IPS-20b (cell line): ENCODE measurements at regions not wholly inside any gene's neighbourhood (a gene's known extent, or its start where the extent isn't known, plus 50 kb on each side); places are given as distances from the start of the nearest gene placed in this dataset.
"Not testable (repeated sequence)": the region's sequence is repeated elsewhere in the genome, so short reads cannot be mapped to it uniquely, and the experiment has no call there.

ENCODE experiments used
- H3K27ac ChIP-seq: one replicate; pipeline ENCODE4 v1.5.1; 2013; ENCODE audit warnings: low read length
- H3K27me3 ChIP-seq: 2 replicates; pipeline ENCODE4 v1.6.1; 2013; ENCODE audit warnings: mild to moderate bottlenecking, low read length, inconsistent platforms; ENCODE audit not compliant: insufficient read depth
- H3K36me3 ChIP-seq: 2 replicates; pipeline ENCODE4 v1.6.1; 2013; ENCODE audit warnings: low read depth, mild to moderate bottlenecking, inconsistent platforms, low read length, moderate library complexity; ENCODE audit not compliant: insufficient read depth
- H3K4me1 ChIP-seq: 2 replicates; pipeline ENCODE4 v1.6.1; 2013; ENCODE audit warnings: mild to moderate bottlenecking, control low read depth, inconsistent platforms, low read length, moderate library complexity; ENCODE audit not compliant: insufficient read depth
- H3K4me3 ChIP-seq: 2 replicates; pipeline ENCODE4 v1.5.1; 2013; ENCODE audit warnings: mild to moderate bottlenecking, low read length, inconsistent platforms
- H3K9ac ChIP-seq: 2 replicates; pipeline ENCODE4 v1.6.1; 2013; ENCODE audit warnings: low read depth, mild to moderate bottlenecking, inconsistent platforms, low read length, moderate library complexity
- H3K9me3 ChIP-seq: 2 replicates; pipeline ENCODE4 v1.6.1; 2013; ENCODE audit warnings: mild to moderate bottlenecking, low read depth, low read length, inconsistent platforms; ENCODE audit not compliant: insufficient read depth

DNA sequence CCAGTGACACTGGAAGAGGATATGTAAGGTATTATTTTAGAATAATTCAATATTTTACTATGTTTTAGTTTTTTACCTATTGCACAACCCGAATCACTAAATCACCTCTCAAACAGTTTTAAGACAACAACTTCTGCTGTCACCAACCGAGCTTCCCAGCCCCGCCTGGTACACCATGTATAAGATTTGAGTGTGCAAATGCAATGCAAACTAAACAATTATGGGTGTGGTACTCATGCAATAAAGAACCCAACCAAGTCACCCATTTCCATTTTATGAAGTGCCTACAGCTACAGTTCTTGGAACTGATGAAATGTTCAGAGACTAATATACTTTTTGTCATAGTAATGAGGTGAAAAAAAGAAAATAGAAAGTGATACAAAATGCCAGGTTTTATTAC is 256.2 kb downstream of the TAFA4 start:
- Histone ChIP-seq H3K9ac (no peak overlapping the region), H3K27ac (no peak overlapping the region), H3K36me3 (no peaks in the 10 kb centered on the region), H3K4me1 (no peaks in the 10 kb centered on the region), H3K4me3 (no peak overlapping the region), H3K9me3 (no peaks in the 10 kb centered on the region), H3K27me3 (no peaks in the 10 kb centered on the region)

DNA sequence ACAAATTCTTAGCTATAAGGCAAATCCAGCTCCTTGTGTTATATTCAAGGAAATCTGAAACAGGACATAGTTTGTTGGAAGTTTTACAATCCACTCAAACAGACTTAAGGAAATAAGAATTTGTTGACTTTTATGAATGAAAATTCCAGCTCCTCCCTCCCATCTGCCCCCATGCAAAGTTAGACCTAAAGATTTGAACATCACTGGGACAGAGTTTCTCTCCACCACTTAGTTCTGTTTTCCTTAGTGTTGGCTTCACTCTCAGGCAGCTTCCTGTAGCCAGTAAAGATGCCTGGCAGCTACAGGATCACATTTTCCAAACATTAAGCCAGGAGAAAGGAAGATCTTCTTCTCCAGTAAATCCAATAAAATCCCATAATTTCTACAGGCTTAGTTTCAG is 265.0 kb downstream of the TAFA4 start:
- Histone ChIP-seq H3K9me3 (no peaks in the 10 kb centered on the region), H3K27me3 (no peaks in the 10 kb centered on the region), H3K4me1 (peaks cover 11% of the 10 kb centered on the region), H3K36me3 (no peaks in the 10 kb centered on the region), H3K4me3 (no peak overlapping the region), H3K9ac (no peak overlapping the region), H3K27ac (no peak overlapping the region)

DNA sequence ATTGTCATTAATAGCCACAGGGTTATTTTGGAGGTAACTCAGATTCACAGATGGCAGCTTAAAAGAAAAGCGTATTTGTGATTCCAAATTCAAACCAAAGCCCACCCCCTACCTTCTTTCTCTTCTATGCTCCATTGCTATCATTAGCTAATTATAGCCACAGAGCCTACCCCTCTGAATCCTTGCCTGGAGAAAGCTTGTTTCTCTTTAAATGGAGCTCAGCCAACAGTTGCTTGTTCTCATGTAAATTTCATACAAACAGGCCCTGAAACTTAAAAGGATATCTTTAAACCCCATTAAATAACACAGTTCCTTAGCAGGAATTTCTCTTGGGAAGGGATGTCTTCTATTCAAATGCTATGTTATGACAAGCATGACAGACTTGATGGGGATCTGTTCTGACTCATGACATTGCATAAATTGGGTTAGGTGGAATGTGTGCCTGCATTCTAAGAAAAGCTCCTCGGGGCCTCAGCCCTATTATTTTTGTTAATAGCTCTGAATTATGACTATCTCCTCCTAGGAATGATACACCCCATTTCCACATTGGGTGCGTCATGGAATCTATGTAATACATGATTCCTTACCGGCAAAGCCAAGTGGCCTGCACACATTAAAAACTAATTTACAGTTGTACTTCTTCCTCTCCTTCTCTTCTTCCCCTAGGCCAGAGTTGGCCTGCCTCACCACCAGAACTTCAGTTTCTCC is 265.8 kb downstream of the TAFA4 start:
- Histone ChIP-seq H3K27ac (no peak overlapping the region), H3K27me3 (no peaks in the 10 kb centered on the region), H3K4me1 (peaks cover 11% of the 10 kb centered on the region), H3K9ac (no peak overlapping the region), H3K9me3 (no peaks in the 10 kb centered on the region), H3K4me3 (no peak overlapping the region), H3K36me3 (no peaks in the 10 kb centered on the region)

DNA sequence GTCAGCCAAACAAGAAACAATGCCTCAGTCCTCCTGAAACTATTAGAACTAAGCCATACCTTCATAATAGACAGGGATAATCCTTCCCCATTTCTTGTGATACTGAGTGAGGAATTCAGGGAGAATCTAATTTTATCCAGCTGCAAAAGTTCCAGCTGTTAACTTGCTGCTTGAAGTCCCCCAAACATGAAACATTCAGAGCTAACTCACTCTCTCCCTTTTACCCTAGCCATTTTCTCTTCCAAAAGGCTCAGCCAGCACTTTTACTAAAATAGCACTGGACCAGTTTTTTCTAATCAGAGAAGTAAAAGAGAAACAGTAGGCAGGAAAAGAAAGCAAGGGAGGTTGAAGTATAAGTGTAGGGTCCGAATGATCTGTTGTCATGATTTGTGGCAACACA is 268.1 kb downstream of the TAFA4 start:
- Histone ChIP-seq H3K27ac (no peak overlapping the region), H3K4me1 (peaks cover 11% of the 10 kb centered on the region), H3K9me3 (no peaks in the 10 kb centered on the region), H3K27me3 (no peaks in the 10 kb centered on the region), H3K9ac (no peak overlapping the region), H3K4me3 (no peak overlapping the region), H3K36me3 (no peaks in the 10 kb centered on the region)

DNA sequence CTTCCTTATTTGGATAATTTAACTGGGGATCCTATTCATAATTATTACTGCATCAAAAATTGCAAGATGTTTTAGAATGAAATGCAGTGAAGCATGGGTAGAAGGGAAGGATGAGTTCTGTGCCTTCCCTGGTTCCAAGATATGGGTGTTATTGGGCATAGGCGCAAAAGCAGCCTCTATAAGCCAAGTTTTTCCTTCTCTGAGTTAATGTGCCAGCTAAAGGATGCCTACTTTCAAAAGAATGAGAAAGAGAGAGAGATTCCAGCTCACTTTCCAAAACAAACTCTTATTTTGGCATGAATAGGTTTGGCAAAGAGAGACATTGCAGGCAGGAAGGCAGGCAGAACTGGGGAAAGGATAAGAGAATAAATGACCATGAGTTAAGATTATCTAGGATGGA is 270.2 kb downstream of the TAFA4 start:
- no peaks in the 10 kb centered on the region for H3K27me3 ChIP-seq
- H3K36me3 ChIP-seq: no peaks in the 10 kb centered on the region
- no peak overlapping the region for H3K27ac ChIP-seq
- no peak overlapping the region for H3K4me3 ChIP-seq
- no peak overlapping the region for H3K9ac ChIP-seq
- peaks cover 11% of the 10 kb centered on the region for H3K4me1 ChIP-seq
- no peaks in the 10 kb centered on the region for H3K9me3 ChIP-seq

DNA sequence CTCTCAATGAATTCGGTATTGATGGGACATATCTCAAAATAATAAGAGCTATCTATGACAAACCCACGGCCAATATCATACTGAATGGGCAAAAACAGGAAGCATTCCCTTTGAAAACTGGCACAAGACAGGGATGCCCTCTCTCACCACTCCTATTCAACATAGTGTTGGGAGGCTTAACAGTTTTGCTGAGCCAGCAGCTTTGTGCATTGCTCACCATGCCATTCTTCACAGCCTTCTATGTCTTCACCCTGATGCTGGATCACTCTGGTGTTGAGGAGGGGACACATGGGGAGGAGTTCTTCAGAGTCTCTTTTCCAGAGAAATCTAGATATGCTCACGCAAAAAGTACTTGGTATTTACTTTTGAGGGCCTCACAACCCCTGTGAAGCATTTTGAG is 281.7 kb downstream of the TAFA4 start:
- not testable (repeated sequence) for H3K4me3 ChIP-seq, H3K36me3 ChIP-seq, H3K4me1 ChIP-seq, H3K9me3 ChIP-seq, H3K9ac ChIP-seq, H3K27me3 ChIP-seq, H3K27ac ChIP-seq

DNA sequence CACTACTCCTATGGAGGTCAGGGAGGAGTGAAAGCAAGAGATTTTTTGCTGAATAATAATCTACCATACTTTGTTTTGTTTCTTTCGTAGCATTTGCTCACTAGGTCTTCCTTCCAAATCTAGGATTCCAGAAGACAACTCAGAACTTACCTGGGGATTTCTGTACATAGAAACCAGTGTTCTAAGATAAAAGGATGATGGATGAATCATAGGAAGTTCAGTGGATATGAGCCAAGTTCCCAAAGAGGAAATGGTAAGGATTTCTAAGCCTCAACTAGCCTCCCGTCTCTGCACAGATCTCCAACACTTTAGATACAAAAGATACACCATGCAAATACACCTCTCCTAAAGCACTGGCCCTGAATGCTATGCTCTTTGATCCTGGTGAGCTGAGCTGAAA is 283.9 kb downstream of the TAFA4 start:
- Histone ChIP-seq H3K9me3 (no peaks in the 10 kb centered on the region), H3K9ac (no peak overlapping the region), H3K4me3 (no peak overlapping the region), H3K27ac (no peak overlapping the region), H3K27me3 (no peaks in the 10 kb centered on the region), H3K4me1 (no peaks in the 10 kb centered on the region), H3K36me3 (no peaks in the 10 kb centered on the region)

DNA sequence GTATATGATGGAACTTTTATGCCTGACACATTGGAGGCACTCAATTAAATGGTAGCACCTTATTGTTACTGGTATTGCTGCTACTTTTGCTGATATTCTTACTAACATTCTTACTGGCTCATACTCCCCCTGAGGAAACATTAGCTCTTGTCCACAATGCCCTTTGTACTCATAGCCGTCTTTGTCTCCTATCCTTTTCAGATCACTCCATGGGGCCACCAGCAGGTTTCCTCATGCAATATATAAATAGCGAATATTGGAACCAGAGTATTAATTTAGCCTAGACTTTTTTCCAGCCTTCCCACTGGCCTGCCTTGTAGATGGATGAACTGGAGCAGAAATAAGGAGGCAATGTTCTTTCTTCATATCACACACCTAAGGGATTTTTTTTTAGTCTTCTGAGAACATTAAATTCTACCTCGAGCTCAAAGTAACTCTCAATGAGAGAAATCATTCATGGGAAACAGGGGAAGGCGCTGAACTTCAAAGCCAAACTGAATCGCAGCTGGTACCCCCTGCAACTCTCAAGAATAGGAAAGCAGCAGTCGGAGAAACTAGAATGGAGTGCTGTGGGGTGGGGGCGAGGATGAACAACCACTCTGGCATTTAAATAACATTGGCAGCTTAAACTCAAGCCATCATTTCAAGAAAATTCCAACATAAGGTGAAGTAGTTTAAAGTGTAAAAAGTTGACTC is 300.3 kb downstream of the TAFA4 start:
- Histone ChIP-seq H3K4me3 (peak overlapping the region; percentile 42), H3K9ac (no peak overlapping the region), H3K4me1 (peaks cover 19% of the 10 kb centered on the region), H3K9me3 (peaks cover 7% of the 10 kb centered on the region), H3K27me3 (peaks cover 7% of the 10 kb centered on the region), H3K36me3 (no peaks in the 10 kb centered on the region), H3K27ac (no peak overlapping the region)

DNA sequence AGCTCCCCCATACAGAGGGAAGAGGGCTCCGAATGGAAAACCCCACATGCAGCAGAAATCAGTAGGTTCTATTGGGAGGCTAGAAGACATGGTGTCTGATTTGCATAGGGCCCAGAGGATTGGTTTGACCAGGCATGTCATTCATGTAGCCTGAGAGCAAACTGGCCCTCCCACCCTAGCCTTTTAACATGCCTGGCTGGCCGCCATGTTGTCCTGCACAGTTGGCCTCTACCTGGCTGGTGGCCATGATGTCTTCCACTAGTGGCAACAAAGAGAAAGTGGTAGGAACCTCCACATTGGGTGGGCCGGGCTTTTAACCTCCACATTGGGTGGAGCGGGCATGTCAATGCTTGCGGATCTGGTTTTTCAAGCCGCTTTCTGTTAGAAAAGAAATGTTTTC is 312.1 kb downstream of the TAFA4 start:
- no peak overlapping the region for H3K27ac ChIP-seq
- H3K4me1 ChIP-seq: no peaks in the 10 kb centered on the region
- no peaks in the 10 kb centered on the region for H3K9me3 ChIP-seq
- no peak overlapping the region for H3K9ac ChIP-seq
- no peaks in the 10 kb centered on the region for H3K27me3 ChIP-seq
- H3K36me3 ChIP-seq: no peaks in the 10 kb centered on the region
- H3K4me3 ChIP-seq: no peak overlapping the region

DNA sequence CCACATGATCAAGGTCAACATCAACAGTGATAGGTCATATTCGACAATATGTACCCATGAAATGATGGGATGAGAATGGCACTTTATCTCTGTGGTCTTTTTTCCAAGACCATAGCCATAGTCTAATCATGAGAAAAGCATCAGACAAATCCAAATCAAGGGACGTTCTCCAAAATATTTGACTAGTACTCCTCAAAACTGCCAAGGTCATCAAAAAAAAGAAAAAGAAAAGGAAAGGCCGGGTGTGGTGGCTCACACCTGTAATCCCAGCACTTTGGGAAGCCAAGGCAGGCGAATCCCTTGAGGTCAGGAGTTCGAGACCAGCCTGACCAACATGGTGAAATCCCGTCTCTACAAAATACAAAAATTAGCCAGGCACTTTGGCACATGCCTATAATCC is 318.3 kb downstream of the TAFA4 start:
- H3K27ac ChIP-seq: no peak overlapping the region
- peaks cover 11% of the 10 kb centered on the region for H3K9me3 ChIP-seq
- no peaks in the 10 kb centered on the region for H3K27me3 ChIP-seq
- H3K4me1 ChIP-seq: no peaks in the 10 kb centered on the region
- no peak overlapping the region for H3K9ac ChIP-seq
- no peak overlapping the region for H3K4me3 ChIP-seq
- H3K36me3 ChIP-seq: no peaks in the 10 kb centered on the region

DNA sequence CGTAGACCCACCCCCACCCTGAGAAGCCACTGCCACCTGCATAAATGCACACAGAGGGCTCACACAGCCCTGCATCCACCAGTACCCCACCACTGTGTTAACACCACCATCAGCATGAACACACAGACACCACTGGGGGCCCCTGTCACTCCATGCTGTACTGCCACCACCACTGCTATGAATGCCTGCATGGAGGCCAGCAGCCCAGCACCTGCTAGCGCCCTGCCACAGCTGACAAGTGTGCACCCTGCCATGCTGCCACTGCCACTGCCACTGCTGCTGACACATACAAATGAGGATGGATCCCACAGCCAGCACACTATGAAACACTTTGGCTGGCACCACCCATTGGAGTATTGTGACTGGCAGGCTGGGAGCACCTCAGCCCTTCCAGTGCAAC is 361.0 kb downstream of the TAFA4 start:
- Histone ChIP-seq H3K36me3 (no peaks in the 10 kb centered on the region), H3K27me3 (no peaks in the 10 kb centered on the region), H3K9ac (no peak overlapping the region), H3K4me3 (no peak overlapping the region), H3K9me3 (no peaks in the 10 kb centered on the region), H3K4me1 (0 out of 2 replicates have a peak, but pooled peaks cover 3% of the 10 kb centered on the region), H3K27ac (no peak overlapping the region)

DNA sequence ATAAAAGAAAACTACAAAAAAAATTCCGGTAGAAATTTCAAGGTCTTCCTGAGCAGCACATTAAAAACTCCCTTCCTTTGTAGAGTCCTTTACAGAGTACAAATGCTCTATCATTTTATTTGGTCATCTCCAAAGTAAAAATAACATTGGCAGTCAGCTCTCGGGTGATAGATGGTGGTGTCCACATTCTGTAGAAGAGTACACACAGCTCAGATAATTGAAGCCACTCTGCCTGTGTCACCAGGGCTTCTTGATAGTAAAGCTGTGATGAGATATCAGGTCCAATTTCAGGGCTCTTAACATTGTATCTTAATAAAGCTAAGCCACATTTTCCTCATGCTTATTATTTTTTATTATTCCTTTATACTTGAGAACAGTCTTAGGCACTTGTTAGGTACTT is 371.6 kb downstream of the TAFA4 start:
- no peaks in the 10 kb centered on the region; the same call in 1 of the 2 replicates for H3K4me1 ChIP-seq
- no peaks in the 10 kb centered on the region for H3K36me3 ChIP-seq
- no peaks in the 10 kb centered on the region for H3K9me3 ChIP-seq
- H3K27ac ChIP-seq: no peak overlapping the region
- H3K4me3 ChIP-seq: no peak overlapping the region
- H3K27me3 ChIP-seq: no peaks in the 10 kb centered on the region
- H3K9ac ChIP-seq: no peak overlapping the region
